NB4 (cell line): ENCODE measurements at regions not wholly inside any gene's neighbourhood (a gene's known extent, or its start where the extent isn't known, plus 50 kb on each side); places are given as distances from the start of the nearest gene placed in this dataset.

Experiments
- CTCF ChIP-seq: IDR thresholded peaks from one replicate; pipeline ENCODE4 v1.5.1; 2012; ENCODE audit warnings: low read depth, low read length
- POLR2A ChIP-seq: IDR thresholded peaks from 2 replicates; pipeline ENCODE4 v1.6.1; 2011; ENCODE audit warnings: mild to moderate bottlenecking; ENCODE audit not compliant: insufficient read length; ENCODE audit errors: extremely low read depth

- no peak for TF ChIP-seq CTCF
- no peak for TF ChIP-seq POLR2A
Observed at GRCh38 chr20:24764794-24765202, 184.3 kb upstream of the CST7 start.
